K562 (cell line): ENCODE measurements at regions not wholly inside any gene's neighbourhood (a gene's known extent, or its start where the extent isn't known, plus 50 kb on each side); places are given as distances from the start of the nearest gene placed in this dataset.

Source experiments
- ATAC-seq: fragments of 200-7000 bp; cut with Tn5 transposase; 3 replicates; pipeline ENCODE4 v1.9.1; 2020; ENCODE audit warnings: moderate library complexity
- BruUV-seq: library from RNA; stranded (reverse); fragments of 400-500 nt; replicated peaks from 2 replicates; lab custom pipeline; 2021; lab: Mats Ljungman, UMichigan
- CTCF ChIA-PET: fragments of 300-600 bp; formaldehyde crosslinking; extraction: SDS; loops from one replicate; lab custom pipeline; 2021; ENCODE audit warnings: low intra/inter-chr PET ratio; lab: Yijun Ruan, JAX
- POLR2A ChIA-PET: fragments of 300-600, 350-650 bp; sonication (Branson Sonifier 250); formaldehyde crosslinking; extraction: SDS; loops from one replicate; lab custom pipeline; 2021; ENCODE audit warnings: antibody characterized with exemption, inconsistent platforms; lab: Yijun Ruan, JAX
- DNase-seq, 4 experiments: peaks; one replicate each; pipeline versions ENCODE4 v3.0.0 to v3.0.0-alpha.2; 2011 to 2018; ENCODE audit warnings: low spot score in 3 of 4, mixed read lengths in 3 of 4; ENCODE audit errors: extremely low read depth in 1 of 4
- FAIRE-seq: peaks from 2 replicates; lab custom pipeline; 2011; peaks lifted over from hg19 to GRCh38; lab: Jason Lieb, UNC
- H2AFZ ChIP-seq: 2 replicates; pipeline ENCODE4 v1.6.0; 2011; ENCODE audit warnings: low read depth, low read length, control low read depth, inconsistent platforms
- H3K27ac ChIP-seq: fragments of 200-600 bp; 3 replicates; pipeline ENCODE4 v1.8.0; 2011; ENCODE audit warnings: low read depth, mild to moderate bottlenecking, control low read depth, inconsistent platforms, low read length, moderate library complexity, mixed read lengths; ENCODE audit errors: extremely low read depth
- H3K27me3 ChIP-seq, 2 experiments: fragments of 300-600 bp in 1 of 2; 2 replicates in 1 of 2; 3 replicates in 1 of 2; pipeline versions ENCODE4 v1.6.0 to v1.8.0; 2011; ENCODE audit warnings: inconsistent platforms in 2 of 2, low read length in 2 of 2, mild to moderate bottlenecking in 1 of 2, mixed read lengths in 1 of 2, moderate library complexity in 1 of 2; ENCODE audit not compliant: control insufficient read depth in 2 of 2, insufficient read depth in 2 of 2
- H3K36me3 ChIP-seq: fragments of 300-600 bp; 3 replicates; pipeline ENCODE4 v1.8.0; 2011; ENCODE audit warnings: mild to moderate bottlenecking, low read length, inconsistent platforms; ENCODE audit not compliant: control insufficient read depth, insufficient read depth
- H3K4me1 ChIP-seq, 2 experiments: fragments of 200-600 bp in 1 of 2; replicated peaks in 1 of 2; 2 replicates in 1 of 2; 3 replicates in 1 of 2; pipeline versions ENCODE4 v1.5.1 to v1.8.0; 2011; ENCODE audit warnings: inconsistent platforms in 2 of 2, low read length in 2 of 2, mild to moderate bottlenecking in 1 of 2, mixed read lengths in 1 of 2, moderate library complexity in 1 of 2; ENCODE audit not compliant: control insufficient read depth in 2 of 2, insufficient read depth in 2 of 2
- H3K4me2 ChIP-seq: 2 replicates; pipeline ENCODE4 v1.6.1; 2011; ENCODE audit warnings: low read length, control low read depth, inconsistent platforms, mixed read lengths; ENCODE audit not compliant: insufficient read depth
- H3K4me3 ChIP-seq: fragments of 200-600 bp; sonication (generic), shearing (Covaris generic); 2 replicates; pipeline ENCODE4 v1.5.1; 2016; ENCODE audit warnings: control low read depth, inconsistent platforms
- H3K79me2 ChIP-seq: fragments of 200-600 bp; 3 replicates; pipeline ENCODE4 v1.8.0; 2011; ENCODE audit warnings: low read length, inconsistent platforms; ENCODE audit not compliant: control insufficient read depth, insufficient read depth
- H3K9ac ChIP-seq, 2 experiments: 2 replicates each; pipeline versions ENCODE4 v1.6.0 to v1.6.1; 2011; ENCODE audit warnings: low read depth in 2 of 2, low read length in 2 of 2, control low read depth in 1 of 2, inconsistent platforms in 1 of 2, mild to moderate bottlenecking in 1 of 2, mixed read lengths in 1 of 2; ENCODE audit not compliant: insufficient read depth in 1 of 2
- H3K9me1 ChIP-seq: one replicate; pipeline ENCODE4 v1.6.0; 2011; ENCODE audit warnings: inconsistent platforms, mild to moderate bottlenecking, low read length, moderate library complexity; ENCODE audit not compliant: control insufficient read depth, insufficient read depth
- H3K9me3 ChIP-seq: replicated peaks from 2 replicates; pipeline ENCODE4 v1.5.1; 2011; ENCODE audit warnings: low read depth, low read length, inconsistent platforms; ENCODE audit not compliant: control insufficient read depth, insufficient read depth
- H4K20me1 ChIP-seq: replicated peaks from 2 replicates; pipeline ENCODE4 v1.6.1; 2011; ENCODE audit warnings: low read length, inconsistent platforms, mixed read lengths; ENCODE audit not compliant: control insufficient read depth, insufficient read depth
- FUS ChIP-seq: fragments of 200-400 bp; formaldehyde crosslinking; optimal IDR thresholded peaks from 2 replicates; pipeline ENCODE3; 2017; ENCODE audit warnings: low read depth, low read length
- MAX ChIP-seq: sonication (generic); formaldehyde crosslinking; IDR thresholded peaks from 2 replicates; pipeline ENCODE4 v1.9.0; 2022; ENCODE audit warnings: mild to moderate bottlenecking, missing genetic modification reagents
- NRF1 ChIP-seq, 2 experiments: fragments of 450-650 bp; IDR thresholded peaks in 1 of 2; conservative IDR thresholded peaks in 1 of 2; 2 replicates each; pipeline ENCODE4 v1.6.1; 2014; ENCODE audit warnings: mild to moderate bottlenecking in 2 of 2
- POLR2AphosphoS2 ChIP-seq: IDR thresholded peaks from 2 replicates; pipeline ENCODE4 v1.6.1; 2012; ENCODE audit warnings: low read length, improper control_type of control experiment
- ZBTB49 ChIP-seq: sonication (generic); formaldehyde crosslinking; IDR thresholded peaks from 2 replicates; pipeline ENCODE4 v1.8.0; 2022; ENCODE audit warnings: missing genetic modification reagents, mild to moderate bottlenecking, borderline replicate concordance
- ZC3H8 ChIP-seq: fragments of 450-650 bp; IDR thresholded peaks from 2 replicates; pipeline ENCODE4 v1.6.1; 2017
- ZNF507 ChIP-seq: conservative IDR thresholded peaks from 2 replicates; pipeline ENCODE4 v1.6.1; 2017; ENCODE audit warnings: missing genetic modification characterization, missing compliant biosample characterization
- ZNF717 ChIP-seq: fragments of 250-450 bp; sonication (Bioruptor Pico); IDR thresholded peaks from 2 replicates; pipeline ENCODE4 v1.5.0; 2021
- WGBS: fragments of 100-300 bp; shearing (Covaris generic); methylation state at CpG from one replicate; pipeline ENCODE4 v1.1.6; 2016; ENCODE audit warnings: low coverage, mixed read lengths; ENCODE audit not compliant: insufficient coverage; ENCODE audit errors: missing lambda C conversion rate; 5-methylcytosine and 5-hydroxymethylcytosine counted together
- in situ Hi-C: fragments of 300-500 bp; cut with MboI; formaldehyde crosslinking; loops from 4 replicates; pipeline ENCODE4 v1.15.0; 2018; ENCODE audit warnings: inconsistent platforms, mixed read lengths
- intact Hi-C: fragments of 100-400 bp; cut with micrococcal nuclease; formaldehyde crosslinking; loops from 2 replicates; pipeline ENCODE4 v1.14.2; 2022

- Histone ChIP-seq H4K20me1 (no peaks in the 10 kb centered on the region), H3K27me3 (no peaks in the 10 kb centered on the region), H3K9me1 (no peaks in the 10 kb centered on the region), H2AFZ (no peak overlapping the region), H3K4me1 (no peaks in the 10 kb centered on the region), H3K4me3 (no peak overlapping the region), H3K79me2 (no peaks in the 10 kb centered on the region), H3K4me2 (no peak overlapping the region), H3K36me3 (no peaks in the 10 kb centered on the region), H3K27ac (no peak overlapping the region), H3K9me3 (no peaks in the 10 kb centered on the region), H3K9ac (no peak overlapping the region)
- in situ Hi-C loops (no loop called here), intact Hi-C loops (no loop called here)
- CTCF ChIA-PET, result no interaction called here
- ATAC-seq, result no peak
- POLR2A ChIA-PET, result no interaction called here
- TF ChIP-seq FUS (no peak), NRF1 (conservative IDR thresholded peaks at IDR 0.05 in 1 of 2, IDR thresholded peaks at IDR 0.05 in 1 of 2) (no peak), POLR2AphosphoS2 (no peak), ZNF717 (CRISPR knock-in tag) (no peak), ZNF507 (tag) (no peak), ZC3H8 (no peak), ZBTB49 (CRISPR knock-in tag) (no peak), MAX (no peak)
- no TSS peak for BruUV-seq
- 79% methylated on average over 4 of the region's 4 CpGs for WGBS
- FAIRE-seq, result no peak
- no peak for DNase-seq
Measured at GRCh38 chr15:95608371-95608770, 722.1 kb upstream of the NR2F2 start.
